Vagina (tissue), 2 donors: ENCODE measurements at regions not wholly inside any gene's neighbourhood (a gene's known extent, or its start where the extent isn't known, plus 50 kb on each side); places are given as distances from the start of the nearest gene placed in this dataset.

ENCODE experiments used
- DNase-seq, 2 donors: peaks; one replicate each; pipeline ENCODE4 v3.0.0-alpha.2; 2017; ENCODE audit errors: extremely low spot score in 2 of 2
- H3K27ac ChIP-seq: fragments of 200-600 bp; sonication (generic); one replicate; pipeline ENCODE4 v1.5.1; 2019
- H3K27me3 ChIP-seq: fragments of 200-600 bp; sonication (generic); one replicate; pipeline ENCODE4 v1.5.1; 2019
- H3K36me3 ChIP-seq, 2 donors: fragments of 200-600 bp; sonication (generic); one replicate each; pipeline ENCODE4 v1.5.1; 2017 to 2019
- H3K4me1 ChIP-seq: fragments of 200-600 bp; sonication (generic); one replicate; pipeline ENCODE4 v1.5.1; 2019
- H3K4me3 ChIP-seq, 2 donors: fragments of 200-600 bp; sonication (generic); 1 replicate in 1 of 2; 2 replicates in 1 of 2; pipeline ENCODE4 v1.5.1; 2016 to 2019
- H3K9me3 ChIP-seq: fragments of 200-600 bp; sonication (generic); one replicate; pipeline ENCODE4 v1.5.1; 2019
- POLR2A ChIP-seq, 2 donors: fragments of 450-650 bp; IDR thresholded peaks; one replicate each; pipeline ENCODE4 v1.6.1; 2017; ENCODE audit warnings: antibody characterized with exemption in 2 of 2, mild to moderate bottlenecking in 2 of 2, moderate library complexity in 2 of 2
- POLR2AphosphoS5 ChIP-seq, 2 donors: sonication (generic); formaldehyde crosslinking; IDR thresholded peaks; one replicate each; pipeline ENCODE4 v1.9.0; 2017; ENCODE audit warnings: antibody characterized with exemption in 2 of 2, mild to moderate bottlenecking in 2 of 2, low read depth in 1 of 2; ENCODE audit not compliant: insufficient read depth in 1 of 2
- intact Hi-C: fragments of 100-400 bp; cut with DNase I; formaldehyde crosslinking; loops from one replicate; pipeline ENCODE4 v1.15.1; 2023
- TF ChIP-seq, protein P1 (sequence below), 3 experiments: fragments of 450-650 bp in 2 of 3; fragments of 200-600 bp in 1 of 3; sonication (generic) in 1 of 3; IDR thresholded peaks; one replicate each; pipeline ENCODE4 v1.5.1; 2017 to 2019; ENCODE audit warnings: antibody characterized with exemption in 3 of 3, mild to moderate bottlenecking in 2 of 3, moderate library complexity in 2 of 3

DNA sequence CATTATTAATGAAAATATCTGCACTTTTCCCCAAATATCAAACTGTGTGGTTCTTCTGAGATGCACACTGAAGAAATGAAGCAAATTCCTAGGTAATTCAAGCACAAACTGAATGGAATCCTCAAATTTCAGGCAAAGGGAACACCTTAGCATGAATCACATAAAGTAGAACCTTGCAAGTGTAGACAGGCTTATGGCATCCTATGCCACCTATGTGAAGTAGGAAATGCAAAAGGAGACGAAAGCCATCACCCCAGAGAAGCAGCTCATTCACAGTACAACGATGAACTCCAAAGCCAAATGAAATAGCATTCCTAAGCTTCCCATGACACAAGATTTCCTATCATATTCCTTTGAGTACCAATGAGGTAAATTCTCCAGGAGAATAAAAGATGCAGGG lies 461.2 kb upstream of the RUNX1 start:
- intact Hi-C loops = no loop called here
- DNase-seq = no peak
- Histone ChIP-seq H3K4me1 (peaks cover 12% of the 10 kb centered on the region), H3K27ac (no peak overlapping the region), H3K27me3 (no peaks in the 10 kb centered on the region), H3K9me3 (no peaks in the 10 kb centered on the region), H3K36me3 (no peaks in the 10 kb centered on the region), H3K4me3 (no peak overlapping the region)
- TF ChIP-seq, protein P1, sequence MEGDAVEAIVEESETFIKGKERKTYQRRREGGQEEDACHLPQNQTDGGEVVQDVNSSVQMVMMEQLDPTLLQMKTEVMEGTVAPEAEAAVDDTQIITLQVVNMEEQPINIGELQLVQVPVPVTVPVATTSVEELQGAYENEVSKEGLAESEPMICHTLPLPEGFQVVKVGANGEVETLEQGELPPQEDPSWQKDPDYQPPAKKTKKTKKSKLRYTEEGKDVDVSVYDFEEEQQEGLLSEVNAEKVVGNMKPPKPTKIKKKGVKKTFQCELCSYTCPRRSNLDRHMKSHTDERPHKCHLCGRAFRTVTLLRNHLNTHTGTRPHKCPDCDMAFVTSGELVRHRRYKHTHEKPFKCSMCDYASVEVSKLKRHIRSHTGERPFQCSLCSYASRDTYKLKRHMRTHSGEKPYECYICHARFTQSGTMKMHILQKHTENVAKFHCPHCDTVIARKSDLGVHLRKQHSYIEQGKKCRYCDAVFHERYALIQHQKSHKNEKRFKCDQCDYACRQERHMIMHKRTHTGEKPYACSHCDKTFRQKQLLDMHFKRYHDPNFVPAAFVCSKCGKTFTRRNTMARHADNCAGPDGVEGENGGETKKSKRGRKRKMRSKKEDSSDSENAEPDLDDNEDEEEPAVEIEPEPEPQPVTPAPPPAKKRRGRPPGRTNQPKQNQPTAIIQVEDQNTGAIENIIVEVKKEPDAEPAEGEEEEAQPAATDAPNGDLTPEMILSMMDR (IDR thresholded peaks at IDR 0.05) = no peak
- no peak for TF ChIP-seq POLR2A (IDR thresholded peaks at IDR 0.05)
- TF ChIP-seq POLR2AphosphoS5 (IDR thresholded peaks at IDR 0.05; ENCODE audit: insufficient read depth in 1 of 2, low read depth in 1 of 2) = no peak

DNA sequence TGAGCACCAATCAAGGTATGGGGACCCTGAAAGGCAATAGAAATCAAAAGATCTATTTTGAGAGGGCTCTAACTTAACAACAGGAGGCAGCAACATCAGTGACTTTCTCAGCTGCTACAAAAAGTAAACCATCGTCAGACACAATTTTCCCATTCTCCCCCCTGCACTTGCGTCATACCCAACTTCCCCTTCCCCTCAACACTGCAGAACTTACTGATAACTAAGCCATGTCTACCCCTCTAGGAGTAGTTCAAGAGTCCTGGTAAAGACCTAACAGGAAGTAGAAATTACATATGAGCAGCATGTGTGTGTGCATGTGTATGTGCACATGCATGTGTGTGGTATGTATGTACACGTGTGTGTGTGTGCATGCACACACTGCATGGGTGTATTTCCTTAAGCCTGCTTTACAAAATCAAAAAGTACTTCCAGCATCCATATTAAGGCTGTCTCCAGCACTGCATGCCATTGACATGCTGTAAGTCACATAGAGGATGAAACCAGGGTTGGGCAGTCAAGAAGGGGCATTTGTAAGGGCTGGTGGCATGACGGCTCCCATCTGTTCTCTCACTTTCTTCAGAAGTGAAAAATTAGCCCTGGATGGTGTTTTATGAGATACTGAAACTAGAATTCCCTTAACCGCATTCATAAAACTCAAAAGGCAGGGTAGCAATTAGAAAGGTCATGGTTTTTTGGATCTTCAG lies 460.1 kb upstream of the RUNX1 start:
- Histone ChIP-seq H3K36me3 (no peaks in the 10 kb centered on the region), H3K27ac (no peak overlapping the region), H3K9me3 (no peaks in the 10 kb centered on the region), H3K4me1 (peaks cover 12% of the 10 kb centered on the region), H3K27me3 (no peaks in the 10 kb centered on the region), H3K4me3 (no peak overlapping the region)
- DNase-seq = no peak
- TF ChIP-seq, protein P1 (IDR thresholded peaks at IDR 0.05) = no peak
- no peak for TF ChIP-seq POLR2AphosphoS5 (IDR thresholded peaks at IDR 0.05; ENCODE audit: insufficient read depth in 1 of 2, low read depth in 1 of 2)
- TF ChIP-seq POLR2A (IDR thresholded peaks at IDR 0.05) = no peak
- intact Hi-C loops = no loop called here

DNA sequence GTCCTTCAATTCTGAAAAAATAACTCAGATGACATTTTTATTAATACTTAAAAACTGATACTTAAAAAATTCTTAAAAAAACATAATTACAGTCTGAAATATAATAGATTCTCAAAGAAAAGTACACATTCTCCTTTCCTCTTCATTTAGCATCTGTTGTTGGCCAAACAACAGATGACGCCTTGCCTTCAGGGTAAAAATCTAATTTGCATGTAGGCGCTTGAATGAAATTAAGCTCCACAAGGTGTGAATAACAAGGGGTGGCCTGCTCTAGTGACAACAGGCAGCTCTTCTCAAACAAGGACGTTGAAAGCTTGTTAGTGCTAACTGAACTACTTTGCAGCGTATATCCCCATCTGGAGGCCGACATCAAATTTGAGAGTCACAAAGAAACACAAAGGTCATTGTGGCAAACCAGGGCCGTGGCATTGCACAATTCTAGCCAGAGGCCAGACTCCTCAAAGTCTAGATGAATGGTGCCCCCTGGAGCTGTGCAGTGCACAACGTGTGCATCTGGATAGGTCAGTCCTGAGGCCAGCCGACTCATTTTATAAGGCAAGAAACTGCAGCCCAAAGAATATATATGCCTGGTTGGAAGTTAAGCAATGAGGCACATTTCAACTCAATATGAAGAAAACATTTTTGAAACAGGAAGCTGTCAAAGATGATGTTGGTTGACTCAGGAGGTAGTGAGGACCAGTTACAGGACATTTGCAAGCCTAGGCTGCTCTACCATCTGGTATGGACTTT lies 459.2 kb upstream of the RUNX1 start:
- no peaks in the 10 kb centered on the region for H3K9me3 ChIP-seq
- no peaks in the 10 kb centered on the region for H3K36me3 ChIP-seq
- no peak for DNase-seq
- H3K4me1 ChIP-seq = peaks cover 12% of the 10 kb centered on the region
- H3K4me3 ChIP-seq = no peak overlapping the region
- no peak for TF ChIP-seq POLR2AphosphoS5 (IDR thresholded peaks at IDR 0.05; ENCODE audit: insufficient read depth in 1 of 2, low read depth in 1 of 2)
- TF ChIP-seq, protein P1 (IDR thresholded peaks at IDR 0.05) = peak in 1 of 3 experiments; percentile 28
- H3K27ac ChIP-seq = no peak overlapping the region
- intact Hi-C loops = no loop called here
- no peaks in the 10 kb centered on the region for H3K27me3 ChIP-seq

DNA sequence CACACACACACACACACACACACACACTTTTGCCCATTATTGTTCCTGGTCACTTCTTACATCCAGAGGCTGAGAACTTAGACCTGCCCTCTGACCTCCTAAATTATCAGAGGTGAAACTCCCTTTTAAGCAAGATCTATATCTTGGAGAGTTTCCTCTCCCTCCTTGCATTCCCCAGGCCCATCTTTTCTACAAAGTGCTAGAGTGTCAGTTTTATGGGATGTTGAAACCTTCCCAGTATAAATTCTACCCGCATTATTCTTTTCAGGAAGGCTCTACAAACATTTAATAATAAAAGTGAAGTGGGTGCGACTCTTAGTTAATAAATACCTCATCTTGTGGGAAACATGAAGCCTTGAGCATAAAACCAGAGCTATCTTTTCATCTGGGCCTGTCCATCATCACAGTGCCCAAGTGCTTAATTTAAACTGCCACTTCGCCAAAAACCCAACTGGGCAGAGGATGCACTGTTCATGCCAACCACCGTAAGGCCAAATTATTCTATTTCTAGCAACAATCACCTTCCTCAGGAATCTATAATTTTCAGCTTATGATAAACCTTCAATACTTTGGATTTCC lies 458.2 kb upstream of the RUNX1 start:
- H3K9me3 ChIP-seq = no peaks in the 10 kb centered on the region
- intact Hi-C loops = no loop called here
- no peak for DNase-seq
- H3K4me1 ChIP-seq = peaks cover 12% of the 10 kb centered on the region
- H3K27me3 ChIP-seq = no peaks in the 10 kb centered on the region
- H3K27ac ChIP-seq = no peak overlapping the region
- TF ChIP-seq POLR2AphosphoS5 (IDR thresholded peaks at IDR 0.05; ENCODE audit: insufficient read depth in 1 of 2, low read depth in 1 of 2) (no peak), POLR2A (IDR thresholded peaks at IDR 0.05) (no peak)
- TF ChIP-seq, protein P1 (IDR thresholded peaks at IDR 0.05) = no peak
- H3K4me3 ChIP-seq = no peak overlapping the region
- H3K36me3 ChIP-seq = no peaks in the 10 kb centered on the region

DNA sequence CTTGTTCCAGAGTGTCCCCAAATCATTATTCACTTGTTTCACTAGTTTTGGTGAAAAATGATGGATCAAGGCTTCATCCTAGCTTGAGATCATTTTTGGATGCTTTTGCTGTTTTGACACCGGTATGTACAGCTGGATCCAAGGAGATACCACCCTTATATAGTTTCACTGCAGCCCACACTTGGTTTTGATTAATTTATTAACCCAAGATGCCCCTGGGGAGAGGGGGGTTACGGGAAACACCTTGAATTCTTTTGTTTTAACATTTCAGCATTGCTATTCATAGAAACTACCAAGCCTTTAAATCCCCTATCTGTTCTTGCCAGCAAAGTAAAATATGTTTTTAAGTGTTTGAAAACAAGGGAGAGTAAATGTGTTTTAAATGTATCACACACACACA lies 457.7 kb upstream of the RUNX1 start:
- H3K4me1 ChIP-seq = peaks cover 12% of the 10 kb centered on the region
- H3K4me3 ChIP-seq = no peak overlapping the region
- no peaks in the 10 kb centered on the region for H3K27me3 ChIP-seq
- DNase-seq = no peak
- no peaks in the 10 kb centered on the region for H3K36me3 ChIP-seq
- H3K9me3 ChIP-seq = no peaks in the 10 kb centered on the region
- no peak overlapping the region for H3K27ac ChIP-seq
- intact Hi-C loops = no loop called here
- TF ChIP-seq POLR2AphosphoS5 (IDR thresholded peaks at IDR 0.05; ENCODE audit: insufficient read depth in 1 of 2, low read depth in 1 of 2) (no peak), POLR2A (IDR thresholded peaks at IDR 0.05) (no peak)
- TF ChIP-seq, protein P1 (IDR thresholded peaks at IDR 0.05) = no peak
